ENCODE measurements at regions not wholly inside any gene's neighbourhood (a gene's known extent, or its start where the extent isn't known, plus 50 kb on each side); places are given as distances from the start of the nearest gene placed in this dataset.

- ChIA-PET CTCF (no interaction called here), POLR2A (no interaction called here)
- Histone ChIP-seq H3K9me1 (replicated peaks; ENCODE audit: control insufficient read depth, extremely low read depth, insufficient read depth, low read length) (no peaks in the 10 kb centered on the region), H3K27me3 (ENCODE audit: control insufficient read depth in 2 of 2, insufficient read depth in 2 of 2, low read length in 2 of 2) (no peaks in the 10 kb centered on the region), H3K4me1 (ENCODE audit: control insufficient read depth, extremely low read depth, insufficient read depth, low read length) (no peaks in the 10 kb centered on the region), H3K9ac (replicated peaks; ENCODE audit: extremely low read depth, insufficient read depth, low read length) (no peak overlapping the region), H3K4me2 (ENCODE audit: insufficient read depth, low read length) (no peak overlapping the region), H4K20me1 (replicated peaks; ENCODE audit: control insufficient read depth, extremely low read depth, insufficient read depth, low read length) (no peaks in the 10 kb centered on the region), H3K9me3 (replicated peaks; ENCODE audit: control insufficient read depth, insufficient read depth, low read length) (no peaks in the 10 kb centered on the region), H2AFZ (ENCODE audit: low read depth, low read length) (no peak overlapping the region), H3K79me2 (ENCODE audit: control insufficient read depth, insufficient read depth, low read length) (no peaks in the 10 kb centered on the region), H3K4me3 (replicated peaks in 1 of 3; ENCODE audit: insufficient read depth in 1 of 3, low read depth in 1 of 3, low read length in 3 of 3) (no peak overlapping the region), H3K36me3 (ENCODE audit: control insufficient read depth in 2 of 2, extremely low read depth in 1 of 2, insufficient read depth in 2 of 2, low read length in 2 of 2) (no peaks in the 10 kb centered on the region), H3K27ac (ENCODE audit: insufficient read depth, low read depth, low read length) (no peak overlapping the region)
- no TSS peak for BruUV-seq (replicated peaks)
- intact Hi-C loops (cut with micrococcal nuclease): no loop called here
- TF ChIP-seq JUN (IDR thresholded peaks at IDR 0.05; ENCODE audit: borderline replicate concordance, insufficient read depth, insufficient read length, low read depth) (no peak), MYC (IDR thresholded peaks at IDR 0.05; ENCODE audit: low read depth, low read length) (no peak)
- dilution Hi-C loops (cut with MboI; ENCODE audit: extremely low pct_ligation_motif_present, low sequenced_read_pairs): no loop called here
- DNase-seq (ENCODE audit: low read depth, low spot score): no peak
- no peak for FAIRE-seq
Observed at GRCh38 chr5:155697236-155697635, 629.7 kb upstream of the SGCD start.

GRCh38 chr5:155699385-155699784 is 627.6 kb upstream of the SGCD start:
- no peak for FAIRE-seq
- DNase-seq (ENCODE audit: low read depth, low spot score): no peak
- Histone ChIP-seq H3K9ac (replicated peaks; ENCODE audit: extremely low read depth, insufficient read depth, low read length) (no peak overlapping the region), H3K4me3 (replicated peaks in 1 of 3; ENCODE audit: insufficient read depth in 1 of 3, low read depth in 1 of 3, low read length in 3 of 3) (no peak overlapping the region), H3K79me2 (ENCODE audit: control insufficient read depth, insufficient read depth, low read length) (no peaks in the 10 kb centered on the region), H3K9me3 (replicated peaks; ENCODE audit: control insufficient read depth, insufficient read depth, low read length) (peaks cover 3% of the 10 kb centered on the region), H4K20me1 (replicated peaks; ENCODE audit: control insufficient read depth, extremely low read depth, insufficient read depth, low read length) (no peaks in the 10 kb centered on the region), H3K9me1 (replicated peaks; ENCODE audit: control insufficient read depth, extremely low read depth, insufficient read depth, low read length) (no peaks in the 10 kb centered on the region), H3K27ac (ENCODE audit: insufficient read depth, low read depth, low read length) (no peak overlapping the region), H3K4me1 (ENCODE audit: control insufficient read depth, extremely low read depth, insufficient read depth, low read length) (no peaks in the 10 kb centered on the region), H3K36me3 (ENCODE audit: control insufficient read depth in 2 of 2, extremely low read depth in 1 of 2, insufficient read depth in 2 of 2, low read length in 2 of 2) (no peaks in the 10 kb centered on the region), H3K4me2 (ENCODE audit: insufficient read depth, low read length) (no peak overlapping the region), H3K27me3 (ENCODE audit: control insufficient read depth in 2 of 2, insufficient read depth in 2 of 2, low read length in 2 of 2) (no peaks in the 10 kb centered on the region), H2AFZ (ENCODE audit: low read depth, low read length) (no peak overlapping the region)
- ChIA-PET CTCF (no interaction called here), POLR2A (no interaction called here)
- intact Hi-C loops (cut with micrococcal nuclease): no loop called here
- no peak for TF ChIP-seq FOS (IDR thresholded peaks at IDR 0.05; ENCODE audit: borderline replicate concordance, insufficient read depth, low read length)
- TF ChIP-seq JUN (IDR thresholded peaks at IDR 0.05; ENCODE audit: borderline replicate concordance, insufficient read depth, insufficient read length, low read depth): no peak
- TF ChIP-seq GATA2 (IDR thresholded peaks at IDR 0.05; ENCODE audit: insufficient read depth, insufficient read length, low read depth, low read length): no peak
- dilution Hi-C loops (cut with MboI; ENCODE audit: extremely low pct_ligation_motif_present, low sequenced_read_pairs): no loop called here
- no TSS peak for BruUV-seq (replicated peaks)

Data from endothelial cell of umbilical vein (primary cell).